ENCODE measurements at regions not wholly inside any gene's neighbourhood (a gene's known extent, or its start where the extent isn't known, plus 50 kb on each side); places are given as distances from the start of the nearest gene placed in this dataset.

DNA sequence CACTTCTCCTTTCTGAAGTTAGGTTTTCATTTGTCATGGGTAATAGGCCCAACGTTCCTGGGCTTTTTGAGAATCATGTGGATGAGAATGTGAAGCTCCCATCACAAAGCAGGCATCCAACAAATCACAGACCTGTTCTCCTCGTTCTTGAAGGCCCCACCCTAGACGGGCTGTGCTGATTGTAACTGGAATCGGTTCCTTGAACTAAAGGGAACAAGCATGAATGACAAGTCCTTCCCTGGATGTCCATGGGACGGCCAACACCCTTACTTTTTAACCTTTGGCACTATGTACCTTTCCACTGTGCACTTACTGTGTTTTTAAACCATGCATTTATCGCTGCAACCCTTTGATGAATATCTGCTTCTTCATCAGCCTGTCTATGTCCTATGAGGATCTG is 438.2 kb downstream of the CD83 start:
- H3K4me1 Mint-ChIP-seq: peaks cover 26 to 27% of the 10 kb centered on the region in 2 experiments
- Histone ChIP-seq H3K9me3 (ENCODE audit: control insufficient read depth, low read depth, low read length) (no peaks in the 10 kb centered on the region), H3K79me1 (ENCODE audit: insufficient read depth, low read depth, low read length, poor library complexity, severe bottlenecking) (no peaks in the 10 kb centered on the region), H3K4ac (ENCODE audit: low read depth, low read length) (no peak overlapping the region), H3K23ac (ENCODE audit: insufficient read length, low read depth, low read length) (no peak overlapping the region), H2BK120ac (ENCODE audit: low read depth, low read length, poor library complexity, severe bottlenecking) (no peak overlapping the region), H2AFZ (ENCODE audit: low read length) (no peak overlapping the region), H3K9ac (ENCODE audit: extremely low read depth, insufficient read length, low read length) (no peak overlapping the region), H3K79me2 (ENCODE audit: insufficient read depth, low read length) (no peaks in the 10 kb centered on the region), H2BK12ac (ENCODE audit: insufficient read length, low read depth, low read length) (no peak overlapping the region), H3K4me2 (ENCODE audit: insufficient read depth, insufficient read length, low read length) (no peak overlapping the region), H2BK15ac (ENCODE audit: low read depth, low read length) (no peak overlapping the region), H2AK5ac (ENCODE audit: insufficient read length, low read length) (no peak overlapping the region), H4K8ac (replicated peaks; ENCODE audit: insufficient read length, low read depth, low read length) (no peak overlapping the region), H3K56ac (ENCODE audit: insufficient read length, low read depth, low read length) (no peak overlapping the region), H3K27ac (ENCODE audit: insufficient read length, low read depth, low read length) (no peak overlapping the region), H3K14ac (ENCODE audit: insufficient read depth, low read length) (no peak overlapping the region), H2BK5ac (ENCODE audit: insufficient read length, low read length) (no peak overlapping the region), H3K27me3 (ENCODE audit: insufficient read depth, low read length) (no peaks in the 10 kb centered on the region), H4K20me1 (ENCODE audit: control insufficient read depth, insufficient read depth, insufficient read length) (no peaks in the 10 kb centered on the region), H3T11ph (ENCODE audit: low read length) (no peak overlapping the region), H4K5ac (ENCODE audit: insufficient read length, low read depth, low read length) (no peak overlapping the region), H3K4me1 (ENCODE audit: insufficient read depth, low read length) (no peaks in the 10 kb centered on the region), H2BK20ac (ENCODE audit: low read depth, low read length, poor library complexity, severe bottlenecking) (no peak overlapping the region), H3K18ac (ENCODE audit: insufficient read length, low read depth, low read length) (no peak overlapping the region), H3K23me2 (ENCODE audit: insufficient read length, low read depth, low read length, poor library complexity, severe bottlenecking) (no peaks in the 10 kb centered on the region), H4K91ac (ENCODE audit: insufficient read length, low read depth, low read length) (no peak overlapping the region)
- TF ChIP-seq CTCF (conservative IDR thresholded peaks at IDR 0.05): no peak
- DNase-seq: no peak
- no CpG with 5 or more reads among the region's 6 CpGs for WGBS (ENCODE audit: extremely low coverage, insufficient read length, low lambda C conversion rate)
- H3K36me3 Mint-ChIP-seq (ENCODE audit: insufficient read depth in 1 of 3, low read depth in 3 of 3): peaks cover 0 to 16% (median 6%) of the 10 kb centered on the region in 3 experiments; a peak in 4 of 7 replicates
- peaks cover 2 to 3% of the 10 kb centered on the region in 2 experiments; a peak in 3 of 5 replicates for H3K9me3 Mint-ChIP-seq
- H3K4me3 Mint-ChIP-seq: no peak overlapping the region
- H3K27me3 Mint-ChIP-seq (ENCODE audit: low read depth): peaks cover 2% of the 10 kb centered on the region; the same call in 1 of the 2 replicates
- H3K27ac Mint-ChIP-seq: no peak overlapping the region; a peak in 1 of 7 replicates
